Stimulated activated naive B cell treated with anti-CD40 and anti-IgM and Interleukin-4, amounts not matched to agents 10 μg/mL and 1 μg/mL and 100 μg/mL, for 72 hours (primary cell): ENCODE measurements at regions not wholly inside any gene's neighbourhood (a gene's known extent, or its start where the extent isn't known, plus 50 kb on each side); places are given as distances from the start of the nearest gene placed in this dataset.
"Not testable (repeated sequence)": the region's sequence is repeated elsewhere in the genome, so short reads cannot be mapped to it uniquely, and the experiment has no call there.

ENCODE experiments used
- ATAC-seq, 2 donors: fragments of 150-1000 bp; cut with Tn5 transposase; replicated peaks; 2 replicates each; pipeline ENCODE4 v1.10.0; 2021; ENCODE audit warnings: moderate library complexity in 1 of 2
- DNase-seq: peaks from one replicate; pipeline ENCODE4 v3.0.0; 2021
- H3K27ac Mint-ChIP-seq: one replicate; pipeline ENCODE4 v1.8.0; 2022; ENCODE audit warnings: mild to moderate bottlenecking, mixed read lengths
- H3K27me3 Mint-ChIP-seq, 2 donors: one replicate each; pipeline ENCODE4 v1.8.0; 2022; ENCODE audit warnings: mixed read lengths in 2 of 2
- H3K36me3 Mint-ChIP-seq, 2 donors: one replicate each; pipeline ENCODE4 v1.8.0; 2022; ENCODE audit warnings: mixed read lengths in 2 of 2, mild to moderate bottlenecking in 1 of 2
- H3K4me1 Mint-ChIP-seq, 2 donors: one replicate each; pipeline ENCODE4 v1.8.0; 2022; ENCODE audit warnings: mixed read lengths in 2 of 2, mild to moderate bottlenecking in 1 of 2
- H3K4me3 Mint-ChIP-seq, 2 donors: one replicate each; pipeline ENCODE4 v1.8.0; 2022; ENCODE audit warnings: mild to moderate bottlenecking in 2 of 2, mixed read lengths in 2 of 2, moderate library complexity in 1 of 2
- H3K9me3 Mint-ChIP-seq, 2 donors: one replicate each; pipeline ENCODE4 v1.8.0; 2022; ENCODE audit warnings: mixed read lengths in 2 of 2, mild to moderate bottlenecking in 1 of 2

DNA sequence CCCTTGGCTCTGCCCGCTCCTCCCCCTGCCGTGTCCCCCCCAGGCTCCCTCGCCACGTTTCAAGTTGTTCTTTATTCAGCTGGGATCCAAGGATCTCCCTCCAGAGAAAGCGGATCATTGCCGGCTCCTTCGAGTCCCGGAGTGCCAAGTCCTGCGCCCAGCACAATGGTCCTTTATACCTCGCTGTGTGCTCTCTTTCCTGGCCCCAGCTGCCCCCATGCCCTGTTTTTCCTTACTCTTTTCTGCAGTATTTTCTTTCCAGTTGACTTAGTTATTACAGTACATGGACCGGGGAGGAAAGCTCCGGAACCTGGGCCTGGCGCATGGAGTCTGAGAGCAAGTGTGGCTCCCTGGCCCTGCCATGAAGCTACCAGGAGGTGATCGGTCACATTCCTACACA lies 88.1 kb upstream of the KMT2C start:
- Mint-ChIP-seq H3K27ac (no peak overlapping the region), H3K36me3 (no peaks in the 10 kb centered on the region), H3K4me1 (no peaks in the 10 kb centered on the region), H3K9me3 (peaks cover 0 to 2% of the 10 kb centered on the region in 2 donors), H3K27me3 (peaks cover 8 to 13% of the 10 kb centered on the region in 2 donors), H3K4me3 (no peak overlapping the region)
- no peak for ATAC-seq
- no peak for DNase-seq

DNA sequence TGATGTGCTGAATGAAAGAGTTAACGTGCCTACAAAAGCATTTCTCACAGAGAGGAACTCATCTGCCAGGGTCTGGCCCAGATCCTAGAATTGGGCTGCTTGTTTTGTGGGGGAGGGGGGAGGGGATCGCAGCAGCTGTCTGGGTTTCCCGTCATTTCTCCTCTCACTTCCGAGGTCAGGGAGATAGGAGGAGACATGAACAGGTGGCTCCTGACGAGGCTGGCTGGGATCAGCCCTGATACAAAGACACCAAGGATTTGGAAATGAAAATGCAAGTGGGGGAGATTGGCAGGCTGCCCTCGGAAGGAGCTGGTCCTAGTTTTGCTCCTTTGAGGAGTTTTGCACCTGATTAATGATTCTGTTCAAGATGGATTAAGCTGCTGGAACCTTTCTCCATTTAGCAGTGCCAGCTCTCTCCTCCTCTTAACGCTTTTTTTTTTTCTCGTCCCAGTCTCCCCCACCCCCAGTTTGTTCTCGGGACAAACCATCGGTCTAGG lies 86.8 kb upstream of the KMT2C start:
- no peaks in the 10 kb centered on the region for H3K4me1 Mint-ChIP-seq
- H3K27me3 Mint-ChIP-seq, result peaks cover 8 to 13% of the 10 kb centered on the region in 2 donors
- H3K27ac Mint-ChIP-seq, result no peak overlapping the region

DNA sequence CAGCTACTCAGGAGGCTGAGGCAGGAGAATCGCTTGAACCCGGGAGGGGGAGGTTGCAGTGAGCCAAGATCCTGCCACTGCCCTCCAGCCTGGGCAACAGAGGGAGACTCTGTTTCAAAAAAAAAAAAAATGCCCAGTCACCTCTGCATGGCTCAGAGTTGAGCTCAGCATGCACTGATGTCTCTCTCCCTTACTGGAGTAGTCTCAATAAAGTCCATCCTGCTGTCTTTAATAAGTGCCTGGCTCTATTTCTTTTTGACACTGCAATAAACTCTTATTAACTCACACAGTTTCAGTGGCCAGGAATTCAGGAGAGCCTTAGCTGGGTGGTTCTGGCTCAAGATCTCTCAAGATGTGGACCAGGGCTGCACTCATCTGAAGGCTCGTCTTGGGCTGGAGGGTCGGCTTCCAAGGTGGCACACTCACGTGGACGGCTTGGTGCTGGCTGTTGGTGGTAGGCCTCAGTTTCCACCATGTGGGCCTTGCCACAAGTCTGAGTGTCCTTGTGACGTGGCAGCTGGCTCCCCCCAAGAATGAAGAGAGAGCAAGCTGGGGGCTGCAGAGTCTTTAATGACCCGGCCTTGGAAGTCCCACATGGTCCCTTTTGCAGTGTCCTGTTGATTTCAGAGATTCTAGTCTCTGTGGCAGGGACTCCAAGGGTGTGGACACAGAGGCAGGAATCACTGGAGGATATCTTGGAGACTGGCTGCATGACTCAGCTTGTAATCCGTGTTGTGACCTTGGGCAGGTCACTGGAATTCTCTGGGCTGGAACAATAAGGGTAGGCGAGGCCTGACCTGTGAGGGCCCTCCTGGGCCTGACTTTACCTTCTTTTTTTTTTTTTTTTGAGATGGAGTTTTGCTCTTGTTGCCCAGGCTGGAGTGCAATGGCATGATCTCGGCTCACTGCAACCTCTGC lies 85.9 kb upstream of the KMT2C start:
- peaks cover 0 to 2% of the 10 kb centered on the region in 2 donors for H3K9me3 Mint-ChIP-seq
- ATAC-seq (no peak), DNase-seq (no peak)
- H3K4me1 Mint-ChIP-seq, result no peaks in the 10 kb centered on the region
- H3K27ac Mint-ChIP-seq, result no peak overlapping the region
- no peaks in the 10 kb centered on the region for H3K36me3 Mint-ChIP-seq
- no peak overlapping the region for H3K4me3 Mint-ChIP-seq
- H3K27me3 Mint-ChIP-seq, result peaks cover 8 to 13% of the 10 kb centered on the region in 2 donors

More for the DNA sequence above, 86.8 kb upstream of the KMT2C start:
- no peak for DNase-seq
- ATAC-seq, result no peak
- H3K36me3 Mint-ChIP-seq, result no peaks in the 10 kb centered on the region
- no peak overlapping the region for H3K4me3 Mint-ChIP-seq
- peaks cover 0 to 2% of the 10 kb centered on the region in 2 donors for H3K9me3 Mint-ChIP-seq

DNA sequence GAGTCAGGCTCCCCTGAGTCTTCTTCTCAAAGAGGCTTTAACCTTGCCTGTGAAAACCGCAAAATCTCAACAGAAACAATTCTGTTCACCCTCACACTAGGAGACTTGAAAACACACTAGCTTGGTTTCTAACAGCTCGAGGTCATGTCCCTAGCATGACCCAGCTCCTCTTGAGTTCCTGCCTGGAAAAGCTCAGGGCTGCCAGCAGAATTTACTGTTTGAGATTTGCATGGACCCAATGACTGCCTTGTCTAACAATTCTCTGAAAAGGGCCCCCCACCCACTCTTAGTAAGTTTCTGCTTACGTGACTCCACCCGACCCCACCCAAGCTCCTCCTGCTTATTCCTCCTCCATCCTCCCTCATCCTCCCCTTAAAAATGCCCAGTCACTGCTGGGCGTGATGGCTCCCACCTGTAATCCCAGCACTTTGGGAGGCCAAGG lies 85.1 kb upstream of the KMT2C start:
- Mint-ChIP-seq H3K4me3 (no peak overlapping the region), H3K27ac (no peak overlapping the region)

DNA sequence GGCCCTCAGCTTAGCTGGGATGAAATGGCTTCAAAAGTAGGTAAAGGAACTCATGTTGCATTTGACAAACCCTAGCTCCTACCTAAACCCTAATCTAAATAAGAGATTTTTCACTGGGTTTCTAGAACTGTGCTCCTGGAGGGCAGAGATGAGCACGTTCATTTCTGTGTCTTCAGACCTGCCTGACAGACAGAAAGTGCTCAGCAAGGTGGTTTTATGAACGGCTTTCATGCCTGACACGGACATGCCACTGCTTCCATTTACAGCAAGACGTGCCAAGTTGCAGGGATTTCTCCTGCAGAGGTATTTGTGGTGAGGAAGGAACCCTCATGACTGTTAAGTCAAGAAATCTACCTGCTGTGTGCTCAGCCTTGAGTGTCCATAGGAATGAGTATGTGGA lies 83.5 kb upstream of the KMT2C start:
- ATAC-seq (no peak), DNase-seq (no peak)
- no peak overlapping the region for H3K4me3 Mint-ChIP-seq
- H3K4me1 Mint-ChIP-seq, result no peaks in the 10 kb centered on the region
- H3K27me3 Mint-ChIP-seq, result peaks cover 12 to 13% of the 10 kb centered on the region in 2 donors
- H3K9me3 Mint-ChIP-seq, result peaks cover 0 to 5% of the 10 kb centered on the region in 2 donors
- no peaks in the 10 kb centered on the region for H3K36me3 Mint-ChIP-seq
- H3K27ac Mint-ChIP-seq, result no peak overlapping the region

More for the DNA sequence above, 85.1 kb upstream of the KMT2C start:
- no peaks in the 10 kb centered on the region for H3K36me3 Mint-ChIP-seq
- no peak for DNase-seq
- no peaks in the 10 kb centered on the region for H3K4me1 Mint-ChIP-seq
- peaks cover 8 to 13% of the 10 kb centered on the region in 2 donors for H3K27me3 Mint-ChIP-seq
- H3K9me3 Mint-ChIP-seq, result peaks cover 0 to 2% of the 10 kb centered on the region in 2 donors
- no peak for ATAC-seq

DNA sequence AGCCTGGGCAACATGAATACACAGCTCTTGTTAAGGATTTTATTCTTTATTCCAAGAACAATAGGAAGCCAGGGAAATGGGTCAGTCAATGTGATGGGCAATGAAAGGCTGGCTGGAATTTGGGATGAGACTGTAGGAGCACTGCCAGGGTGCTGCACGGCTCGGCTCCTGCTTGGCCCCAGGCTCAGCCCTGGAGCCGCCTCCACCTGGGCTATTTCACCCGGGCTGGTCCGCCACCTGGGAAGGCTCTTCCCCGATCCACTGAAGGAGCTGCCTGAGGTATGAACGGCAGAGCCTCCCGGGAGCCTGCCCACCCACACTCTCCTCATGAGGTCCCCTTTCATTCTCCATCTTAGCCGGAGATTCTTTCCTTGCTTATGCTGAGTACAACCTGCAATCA lies 80.4 kb upstream of the KMT2C start:
- peaks cover 0 to 5% of the 10 kb centered on the region in 2 donors for H3K9me3 Mint-ChIP-seq
- peaks cover 0 to 4% of the 10 kb centered on the region in 2 donors for H3K27me3 Mint-ChIP-seq
- H3K4me1 Mint-ChIP-seq, result peaks cover 5 to 6% of the 10 kb centered on the region in 2 donors
- DNase-seq (no peak), ATAC-seq (no peak)
- H3K27ac Mint-ChIP-seq, result no peak overlapping the region
- no peak overlapping the region for H3K4me3 Mint-ChIP-seq
- H3K36me3 Mint-ChIP-seq, result no peaks in the 10 kb centered on the region

DNA sequence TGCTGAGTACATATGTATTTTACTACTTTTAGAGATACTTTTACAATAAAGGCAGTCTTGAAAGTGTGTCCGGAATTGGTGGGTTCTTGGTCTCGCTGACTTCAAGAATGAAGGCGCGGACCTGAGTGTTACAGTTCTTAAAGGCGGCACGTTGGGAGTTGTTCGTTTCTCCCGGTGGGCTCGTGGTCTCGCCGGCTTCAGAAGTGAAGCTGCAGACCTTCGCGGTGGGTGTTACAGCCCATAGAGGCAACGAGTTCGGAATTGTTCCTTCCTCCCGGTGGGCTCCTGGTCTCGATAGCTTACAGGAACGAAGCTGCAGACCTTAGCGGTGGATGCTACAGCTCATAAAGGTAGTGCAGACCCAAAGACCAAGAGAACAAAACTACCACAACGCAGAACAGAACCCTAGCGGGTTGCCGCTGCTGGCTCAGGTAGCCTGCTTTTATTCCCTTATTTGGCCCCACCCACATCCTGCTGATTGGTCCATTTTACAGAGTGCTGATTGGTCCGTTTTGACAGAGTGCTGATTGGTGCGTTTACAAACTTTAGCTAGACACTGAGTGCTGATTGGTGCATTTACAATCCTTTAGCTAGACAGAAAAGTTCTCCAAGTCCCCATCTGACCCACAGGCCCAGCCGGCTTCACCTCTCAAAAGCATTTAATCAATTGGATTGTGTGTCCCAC lies 79.6 kb upstream of the KMT2C start:
- not testable (repeated sequence) for H3K36me3 Mint-ChIP-seq, DNase-seq, H3K27ac Mint-ChIP-seq, H3K4me3 Mint-ChIP-seq, H3K4me1 Mint-ChIP-seq, H3K27me3 Mint-ChIP-seq, H3K9me3 Mint-ChIP-seq, ATAC-seq

DNA sequence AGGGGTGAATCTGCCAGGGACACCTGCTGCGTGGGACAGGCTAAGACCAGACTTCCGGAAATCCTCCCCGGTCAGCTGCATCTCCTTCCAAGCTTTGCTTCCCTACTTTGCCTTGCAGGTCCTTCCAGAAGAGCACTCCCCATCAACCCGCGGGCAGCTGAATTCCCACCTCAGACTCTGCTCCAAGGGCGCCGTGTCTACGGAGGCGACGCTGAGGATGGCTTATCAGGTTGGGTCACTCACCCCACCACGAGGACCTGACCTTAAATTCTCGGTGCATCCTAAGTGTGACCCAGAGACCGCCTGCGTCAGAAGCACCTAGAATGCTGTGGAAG lies 78.9 kb upstream of the KMT2C start:
- peaks cover 5 to 6% of the 10 kb centered on the region in 2 donors for H3K4me1 Mint-ChIP-seq
- H3K4me3 Mint-ChIP-seq, result no peak overlapping the region
- ATAC-seq (no peak), DNase-seq (no peak)
- peaks cover 0 to 5% of the 10 kb centered on the region in 2 donors for H3K9me3 Mint-ChIP-seq
- H3K36me3 Mint-ChIP-seq, result no peaks in the 10 kb centered on the region
- no peak overlapping the region for H3K27ac Mint-ChIP-seq
- H3K27me3 Mint-ChIP-seq, result peaks cover 0 to 4% of the 10 kb centered on the region in 2 donors

DNA sequence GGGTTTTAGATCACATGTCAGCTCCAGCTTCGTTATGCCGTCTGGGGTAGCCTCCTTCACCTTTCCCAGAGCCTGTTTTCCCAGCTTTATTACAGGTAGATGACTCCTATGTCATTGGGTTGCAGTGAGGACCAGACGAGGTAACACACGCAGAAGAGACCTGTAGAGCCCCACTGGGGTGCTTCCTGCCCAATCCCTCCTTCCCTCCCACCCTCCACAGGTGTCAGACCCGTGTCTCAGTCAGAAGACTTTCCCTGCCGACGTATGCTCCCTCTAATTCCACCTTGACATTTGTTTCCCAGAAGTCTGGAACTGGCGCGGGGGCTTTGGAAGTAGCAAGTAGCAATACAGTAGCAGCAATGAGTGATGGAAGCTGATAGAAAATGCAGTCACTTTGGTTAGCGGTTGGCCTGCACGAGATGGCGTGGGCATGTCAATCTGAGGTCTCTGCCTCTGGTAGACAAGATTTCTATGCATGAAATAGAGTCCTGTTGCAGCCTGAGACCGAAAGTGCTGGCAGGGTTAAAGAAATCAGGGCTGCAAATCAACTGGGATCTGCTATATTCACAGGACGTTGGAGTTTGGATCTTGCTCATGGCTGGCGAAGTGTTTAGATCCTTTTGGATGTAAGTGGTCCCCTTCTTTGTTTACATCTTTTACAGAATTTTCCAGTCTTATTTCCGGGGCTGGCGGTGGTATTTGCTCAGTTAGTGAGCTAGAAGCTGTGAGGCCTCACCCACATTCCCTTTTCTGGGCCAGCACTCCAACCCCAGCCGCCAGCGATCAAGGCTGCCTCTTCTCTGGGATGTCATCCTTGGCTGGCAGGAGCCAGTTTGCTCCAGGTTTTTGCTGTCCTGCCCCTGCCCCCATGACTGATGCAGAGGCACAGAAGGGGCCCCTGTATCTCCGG lies 78.3 kb upstream of the KMT2C start:
- H3K36me3 Mint-ChIP-seq, result no peaks in the 10 kb centered on the region
- no peak overlapping the region for H3K4me3 Mint-ChIP-seq
- H3K27me3 Mint-ChIP-seq, result peaks cover 0 to 4% of the 10 kb centered on the region in 2 donors
- no peak for DNase-seq
- H3K4me1 Mint-ChIP-seq, result peaks cover 5 to 6% of the 10 kb centered on the region in 2 donors
- H3K9me3 Mint-ChIP-seq, result peaks cover 0 to 3% of the 10 kb centered on the region in 2 donors
- H3K27ac Mint-ChIP-seq, result no peak overlapping the region
- no peak for ATAC-seq

DNA sequence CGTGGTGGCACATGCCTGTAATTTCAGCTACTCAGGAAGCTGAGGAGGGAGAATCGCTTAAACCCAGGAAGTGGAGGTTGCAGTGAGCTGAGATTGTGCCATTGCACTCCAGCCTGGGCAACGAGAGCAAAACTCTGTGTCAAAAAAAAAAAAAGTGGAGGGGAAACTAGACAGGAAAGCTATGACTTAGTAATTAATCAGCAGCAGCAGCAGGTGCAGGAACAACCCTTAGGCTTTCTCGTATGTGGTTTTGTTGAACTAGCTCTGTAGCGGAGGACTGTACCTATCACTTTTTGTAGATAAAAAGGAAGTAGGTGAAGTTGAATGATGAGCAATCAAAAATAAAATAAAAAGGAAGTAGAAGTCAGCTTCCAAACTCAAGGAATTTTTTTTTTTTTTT lies 76.9 kb upstream of the KMT2C start:
- Mint-ChIP-seq H3K27ac (no peak overlapping the region), H3K4me3 (peak overlapping the region; percentile 56 to 61), H3K27me3 (peaks cover 0 to 4% of the 10 kb centered on the region in 2 donors), H3K4me1 (peaks cover 5 to 6% of the 10 kb centered on the region in 2 donors), H3K36me3 (no peaks in the 10 kb centered on the region), H3K9me3 (peaks cover 0 to 3% of the 10 kb centered on the region in 2 donors)
- peak; percentile 80 to 90 for ATAC-seq
- no peak for DNase-seq

DNA sequence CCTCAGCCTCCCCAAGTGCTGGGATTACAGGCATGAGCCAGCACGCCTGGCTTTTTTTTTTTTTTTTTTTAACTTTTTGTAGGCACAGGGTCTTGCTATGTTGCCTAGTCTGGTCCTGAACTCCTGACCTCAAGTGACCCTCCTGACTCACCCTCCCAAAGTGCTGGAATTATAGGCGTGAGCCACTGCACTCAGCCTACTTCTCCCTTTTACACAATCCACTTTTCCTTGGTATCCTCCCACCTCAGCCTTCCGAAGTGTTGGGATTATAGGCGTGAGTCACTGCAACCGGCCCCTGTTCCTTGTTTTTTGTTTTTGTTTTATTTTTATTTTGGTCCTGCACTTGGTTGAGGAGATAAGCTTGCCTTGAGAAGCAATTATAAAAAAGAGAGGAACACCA lies 75.9 kb upstream of the KMT2C start:
- Mint-ChIP-seq H3K27me3 (peaks cover 0 to 4% of the 10 kb centered on the region in 2 donors), H3K4me3 (peak overlapping the region in 1 of 2 donors; percentile 12)

DNA sequence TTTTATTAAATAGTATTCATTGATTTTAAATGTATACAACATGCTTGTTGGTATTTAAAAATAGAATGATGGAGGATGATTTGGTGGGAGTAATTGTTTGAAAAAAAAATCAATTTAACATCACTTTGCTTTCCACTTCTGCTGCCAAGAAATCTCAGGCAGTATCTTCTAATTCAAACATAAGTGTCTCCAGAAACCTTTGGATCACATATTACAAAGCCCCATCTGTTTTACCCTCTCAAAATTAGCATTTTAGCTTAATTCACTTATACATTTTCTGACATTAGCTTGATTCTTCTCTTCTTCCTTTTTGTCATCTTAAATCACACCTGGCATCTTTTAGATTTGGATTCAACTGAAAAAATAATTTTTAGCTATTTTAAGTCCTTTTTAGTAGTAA lies 72.9 kb upstream of the KMT2C start:
- no peaks in the 10 kb centered on the region for H3K36me3 Mint-ChIP-seq
- DNase-seq (no peak), ATAC-seq (no peak)
- H3K9me3 Mint-ChIP-seq, result no peaks in the 10 kb centered on the region
- peaks cover 5 to 6% of the 10 kb centered on the region in 2 donors for H3K4me1 Mint-ChIP-seq
- no peak overlapping the region for H3K27ac Mint-ChIP-seq
- no peak overlapping the region for H3K4me3 Mint-ChIP-seq
- H3K27me3 Mint-ChIP-seq, result no peaks in the 10 kb centered on the region

More for the DNA sequence above, 75.9 kb upstream of the KMT2C start:
- Mint-ChIP-seq H3K27ac (no peak overlapping the region), H3K4me1 (peaks cover 5 to 6% of the 10 kb centered on the region in 2 donors), H3K9me3 (peaks cover 0 to 3% of the 10 kb centered on the region in 2 donors), H3K36me3 (no peaks in the 10 kb centered on the region)
- ATAC-seq (no peak), DNase-seq (no peak)

DNA sequence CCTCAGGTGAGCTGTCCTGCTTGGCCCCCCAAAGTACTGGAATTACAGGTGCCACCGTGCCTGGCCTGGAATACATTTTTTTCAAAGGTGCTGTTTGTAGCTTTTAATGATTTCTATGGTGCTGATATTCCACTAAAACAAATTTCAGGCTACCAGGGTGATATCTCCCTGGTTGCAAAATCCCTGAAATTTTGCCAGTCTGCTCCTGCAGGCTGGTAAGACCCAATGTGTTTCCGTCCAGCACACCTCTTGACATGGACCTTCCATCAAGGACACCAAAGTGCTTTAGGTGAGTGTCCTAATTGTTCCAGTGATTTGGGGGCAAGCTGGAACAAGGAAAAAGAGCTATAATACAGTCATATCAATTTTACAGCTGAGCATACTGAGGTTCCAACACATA lies 69.8 kb upstream of the KMT2C start:
- H3K4me1 Mint-ChIP-seq, result no peaks in the 10 kb centered on the region
- ATAC-seq (no peak), DNase-seq (no peak)
- H3K27ac Mint-ChIP-seq, result no peak overlapping the region
- no peaks in the 10 kb centered on the region for H3K36me3 Mint-ChIP-seq
- H3K9me3 Mint-ChIP-seq, result no peaks in the 10 kb centered on the region
- no peak overlapping the region for H3K4me3 Mint-ChIP-seq
- peaks cover 4% of the 10 kb centered on the region in 2 donors for H3K27me3 Mint-ChIP-seq

DNA sequence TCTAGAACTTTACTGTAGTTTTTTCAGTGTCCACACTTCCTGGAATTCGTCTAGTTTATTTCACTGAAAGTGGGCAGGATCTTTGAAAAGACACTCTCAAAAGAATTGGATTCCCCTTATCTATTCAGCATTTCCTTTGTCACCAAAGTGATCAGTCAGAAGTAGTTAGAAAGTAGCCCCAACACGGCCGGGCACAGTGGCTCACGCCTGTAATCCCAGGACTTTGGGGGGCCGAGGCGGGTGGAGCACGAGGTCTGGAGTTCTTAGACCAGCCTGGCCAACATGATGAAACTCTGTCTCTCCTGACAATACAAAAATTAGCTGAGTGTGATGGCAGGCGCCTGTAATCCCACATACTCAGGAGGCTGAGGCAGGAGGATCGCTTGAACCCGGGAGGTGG lies 69.0 kb upstream of the KMT2C start:
- no peaks in the 10 kb centered on the region for H3K4me1 Mint-ChIP-seq
- peaks cover 4% of the 10 kb centered on the region in 2 donors for H3K27me3 Mint-ChIP-seq
- no peak for ATAC-seq
- H3K36me3 Mint-ChIP-seq, result no peaks in the 10 kb centered on the region
- no peak overlapping the region for H3K4me3 Mint-ChIP-seq
- H3K9me3 Mint-ChIP-seq, result no peaks in the 10 kb centered on the region
- DNase-seq, result no peak
- no peak overlapping the region for H3K27ac Mint-ChIP-seq
